ENCODE measurements at regions not wholly inside any gene's neighbourhood (a gene's known extent, or its start where the extent isn't known, plus 50 kb on each side); places are given as distances from the start of the nearest gene placed in this dataset.

GRCh38 chr6:150685860-150686259, 86.2 kb downstream of the PLEKHG1 start:
- Histone ChIP-seq H3K4me1 (replicated peaks in 1 of 2; ENCODE audit: control insufficient read depth in 2 of 2, insufficient read depth in 2 of 2, low read length in 2 of 2) (no peaks in the 10 kb centered on the region), H2AFZ (ENCODE audit: low read depth, low read length) (no peak overlapping the region), H3K27me3 (ENCODE audit: control insufficient read depth in 2 of 2, insufficient read depth in 2 of 2, low read length in 2 of 2) (peaks cover 31 to 49% of the 10 kb centered on the region in 2 experiments; a peak in 4 of 5 replicates), H3K9me1 (ENCODE audit: control insufficient read depth, insufficient read depth, low read length) (no peaks in the 10 kb centered on the region), H3K36me3 (ENCODE audit: control insufficient read depth, insufficient read depth, low read length) (no peaks in the 10 kb centered on the region), H4K20me1 (replicated peaks; ENCODE audit: control insufficient read depth, insufficient read depth, low read length) (no peaks in the 10 kb centered on the region), H3K4me2 (ENCODE audit: insufficient read depth, low read length) (no peak overlapping the region), H3K27ac (ENCODE audit: extremely low read depth, low read depth, low read length) (no peak overlapping the region), H3K79me2 (ENCODE audit: control insufficient read depth, insufficient read depth, low read length) (no peaks in the 10 kb centered on the region), H3K4me3 (no peak overlapping the region), H3K9ac (ENCODE audit: insufficient read depth in 1 of 2, low read depth in 2 of 2, low read length in 2 of 2) (no peak overlapping the region), H3K9me3 (replicated peaks; ENCODE audit: control insufficient read depth, insufficient read depth, low read depth, low read length) (no peaks in the 10 kb centered on the region)
- WGBS (ENCODE audit: insufficient coverage, low coverage, missing lambda C conversion rate): 21% methylated on average over 4 of the region's 4 CpGs
- no TSS peak for BruUV-seq (replicated peaks)
- CTCF ChIA-PET (ENCODE audit: low intra/inter-chr PET ratio): interaction anchor here (1.6 kb wide), 1 partner anchor 129 kb away, joined by 7 read pairs; no protein-coding TSS in a partner anchor
- DNase-seq (ENCODE audit: extremely low read depth in 1 of 4, low spot score in 3 of 4) (peak; percentile 71 to 89 (median 82)), ATAC-seq (peak; percentile 100), FAIRE-seq (peak; percentile 93)
- POLR2A ChIA-PET: interaction anchor here (0.7 to 1.1 kb wide), 3 partner anchors 10 to 206 kb away, joined by 3 to 4 read pairs (median 4); no protein-coding TSS in a partner anchor
- in situ Hi-C loops (cut with MboI) (no loop called here), intact Hi-C loops (cut with micrococcal nuclease) (loop anchor here (2.0 to 5.0 kb wide), 3 partner anchors 56 to 129 kb away; no protein-coding TSS in a partner anchor)
- no peak for TF ChIP-seq CREB5 (CRISPR knock-in tag; IDR thresholded peaks at IDR 0.05)
- 0 out of 4 replicates have a peak, but pooled peaks of 1 of the 2 experiments have one; percentile 15 for TF ChIP-seq RCOR1 (IDR thresholded peaks at IDR 0.05; ENCODE audit: borderline replicate concordance in 1 of 2, low read depth in 2 of 2, low read length in 2 of 2)
- no peak for TF ChIP-seq DMBX1 (CRISPR knock-in tag; IDR thresholded peaks at IDR 0.05; ENCODE audit: borderline replicate concordance)
- 0 out of 2 replicates have a peak, but pooled peaks have one; percentile 26 for TF ChIP-seq ZEB2 (IDR thresholded peaks at IDR 0.05)
- 0 out of 3 replicates have a peak, but pooled peaks of 1 of the 2 experiments have one; percentile 32 for TF ChIP-seq CBX3 (IDR thresholded peaks at IDR 0.05; ENCODE audit: borderline replicate concordance in 1 of 2, low read length in 2 of 2)
- 0 out of 4 replicates have a peak, but pooled peaks of 1 of the 2 experiments have one; percentile 14 for TF ChIP-seq MNT (conservative IDR thresholded peaks at IDR 0.05)
- peak; percentile 40; the same call in 1 of the 2 replicates for TF ChIP-seq CTBP1 (IDR thresholded peaks at IDR 0.05; ENCODE audit: borderline replicate concordance)
- TF ChIP-seq PRDM10 (IDR thresholded peaks at IDR 0.05; ENCODE audit: partially characterized antibody): peak; percentile 94
- TF ChIP-seq ETS1 (conservative IDR thresholded peaks at IDR 0.05; ENCODE audit: control insufficient read depth, low read depth, low read length): no peak
- TF ChIP-seq JUND (IDR thresholded peaks at IDR 0.05; ENCODE audit: borderline replicate concordance, low read depth, low read length): 0 out of 2 replicates have a peak, but pooled peaks have one; percentile 29
- TF ChIP-seq JUND (tag; IDR thresholded peaks at IDR 0.05; ENCODE audit: borderline replicate concordance, low read depth, low read length): no peak; the same call in 2 of the 3 replicates
- 0 out of 2 replicates have a peak, but pooled peaks have one; percentile 2 for TF ChIP-seq NFE2 (IDR thresholded peaks at IDR 0.05; ENCODE audit: low read depth)
- TF ChIP-seq BDP1 (IDR thresholded peaks at IDR 0.05; ENCODE audit: insufficient read depth, insufficient read length): no peak
- TF ChIP-seq GATAD2A (IDR thresholded peaks at IDR 0.05): no peak
- TF ChIP-seq ARNT (IDR thresholded peaks at IDR 0.05): peak in 1 of 2 experiments; percentile 99; a peak in 2 of 4 replicates
